GM12874 (cell line): ENCODE measurements at regions not wholly inside any gene's neighbourhood (a gene's known extent, or its start where the extent isn't known, plus 50 kb on each side); places are given as distances from the start of the nearest gene placed in this dataset.

Experiments used
- TF ChIP-seq, protein P1 (sequence below): IDR thresholded peaks from 2 replicates; pipeline ENCODE4 v1.5.1; 2011; ENCODE audit warnings: low read depth, mild to moderate bottlenecking, control low read depth, low read length, moderate library complexity; ENCODE audit not compliant: insufficient read depth

GRCh38 chr5:8930021-8930420, 615.9 kb downstream of the SEMA5A start:
- TF ChIP-seq, protein P1, sequence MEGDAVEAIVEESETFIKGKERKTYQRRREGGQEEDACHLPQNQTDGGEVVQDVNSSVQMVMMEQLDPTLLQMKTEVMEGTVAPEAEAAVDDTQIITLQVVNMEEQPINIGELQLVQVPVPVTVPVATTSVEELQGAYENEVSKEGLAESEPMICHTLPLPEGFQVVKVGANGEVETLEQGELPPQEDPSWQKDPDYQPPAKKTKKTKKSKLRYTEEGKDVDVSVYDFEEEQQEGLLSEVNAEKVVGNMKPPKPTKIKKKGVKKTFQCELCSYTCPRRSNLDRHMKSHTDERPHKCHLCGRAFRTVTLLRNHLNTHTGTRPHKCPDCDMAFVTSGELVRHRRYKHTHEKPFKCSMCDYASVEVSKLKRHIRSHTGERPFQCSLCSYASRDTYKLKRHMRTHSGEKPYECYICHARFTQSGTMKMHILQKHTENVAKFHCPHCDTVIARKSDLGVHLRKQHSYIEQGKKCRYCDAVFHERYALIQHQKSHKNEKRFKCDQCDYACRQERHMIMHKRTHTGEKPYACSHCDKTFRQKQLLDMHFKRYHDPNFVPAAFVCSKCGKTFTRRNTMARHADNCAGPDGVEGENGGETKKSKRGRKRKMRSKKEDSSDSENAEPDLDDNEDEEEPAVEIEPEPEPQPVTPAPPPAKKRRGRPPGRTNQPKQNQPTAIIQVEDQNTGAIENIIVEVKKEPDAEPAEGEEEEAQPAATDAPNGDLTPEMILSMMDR: no peak

GRCh38 chr5:8934455-8934854, 611.4 kb downstream of the SEMA5A start:
- TF ChIP-seq, protein P1: no peak

DNA sequence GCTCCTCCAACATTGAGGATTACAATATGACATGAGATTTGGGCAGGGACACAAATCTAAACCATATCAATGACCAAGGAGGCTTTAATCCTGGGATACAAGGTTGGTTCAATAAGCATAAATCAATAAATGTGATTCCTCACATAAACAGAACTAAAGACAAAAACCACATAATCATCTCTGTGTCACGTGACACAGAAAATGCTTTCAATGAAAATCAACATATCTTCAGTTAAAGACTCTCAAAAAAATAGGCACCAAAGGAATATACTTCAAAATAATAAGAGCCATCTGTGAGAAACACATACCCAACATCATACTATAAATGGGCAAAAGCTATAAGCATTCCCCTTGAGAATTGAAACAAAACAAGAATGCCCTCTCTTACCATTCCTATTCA, 604.9 kb downstream of the SEMA5A start:
- TF ChIP-seq, protein P1: no peak

DNA sequence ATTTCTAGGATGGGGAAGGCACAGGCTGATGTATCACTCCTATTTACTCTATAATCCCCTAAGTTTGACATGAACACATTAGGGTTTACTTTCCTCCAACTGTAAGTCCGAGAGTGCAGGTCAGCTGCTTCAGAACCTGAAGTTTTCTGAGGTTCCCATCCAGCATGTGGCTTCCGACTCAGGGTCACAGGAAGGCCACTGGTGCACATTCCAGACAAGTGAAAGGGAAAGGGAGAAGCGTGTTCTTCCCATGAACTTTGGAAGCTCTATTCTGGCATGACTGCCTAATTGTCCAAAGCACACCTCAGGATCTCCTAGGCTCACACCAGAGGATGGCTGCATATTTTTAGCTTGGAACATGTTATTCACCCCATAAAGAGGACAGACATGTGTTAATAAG, 602.6 kb downstream of the SEMA5A start:
- TF ChIP-seq, protein P1: no peak

GRCh38 chr5:8944005-8944404, 601.9 kb downstream of the SEMA5A start:
- TF ChIP-seq, protein P1: no peak

- TF ChIP-seq, protein P1: no peak
Measured at GRCh38 chr5:8945972-8946371, 599.9 kb downstream of the SEMA5A start.

DNA sequence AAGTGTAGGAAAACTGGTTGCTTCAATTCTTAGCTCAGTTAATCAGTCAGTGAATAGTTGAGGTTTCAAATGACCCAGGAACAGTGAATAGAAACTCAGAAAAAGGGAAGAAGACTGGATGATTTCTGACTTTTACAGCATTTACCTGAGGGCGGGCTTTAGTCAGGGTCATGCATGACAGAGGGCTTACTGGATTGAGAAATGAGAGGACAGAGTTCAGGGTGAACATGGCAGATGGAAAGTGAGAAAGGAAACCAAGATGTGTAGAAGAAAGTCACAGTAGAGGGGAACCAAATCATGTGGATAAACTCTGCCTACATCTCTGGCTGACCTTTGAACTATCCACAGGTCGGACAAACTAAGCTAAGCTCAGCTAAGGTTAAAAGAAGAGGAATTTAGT, 596.0 kb downstream of the SEMA5A start:
- TF ChIP-seq, protein P1: no peak

DNA sequence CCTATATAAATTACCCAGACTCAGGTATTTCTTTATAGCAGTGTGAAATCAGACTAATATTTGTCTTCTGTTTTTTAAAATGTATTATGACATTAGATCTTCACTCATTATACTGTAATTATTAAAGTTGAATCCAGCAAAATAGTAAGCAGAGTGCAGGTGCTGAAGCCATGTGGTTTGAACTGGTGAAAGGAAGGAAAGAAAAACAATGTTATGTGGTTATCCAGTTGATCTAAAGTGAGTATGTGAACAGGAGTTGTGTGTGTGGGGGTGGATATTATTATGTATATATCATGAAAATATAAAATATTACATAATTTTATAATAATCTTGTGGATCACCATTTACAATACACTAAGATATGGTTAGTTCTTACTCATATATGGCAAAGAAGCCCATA, 593.7 kb downstream of the SEMA5A start:
- TF ChIP-seq, protein P1: no peak
